Skeletal muscle tissue (tissue), 4 donors: ENCODE measurements at regions not wholly inside any gene's neighbourhood (a gene's known extent, or its start where the extent isn't known, plus 50 kb on each side); places are given as distances from the start of the nearest gene placed in this dataset. TPM values are rescaled to one million over a fixed set of nuclear protein-coding genes. Genes with fewer than 3 reads are reported as not detected.

Experiments
- H3K27ac ChIP-seq: one replicate; pipeline ENCODE4 v1.7.0; 2013; ENCODE audit warnings: mild to moderate bottlenecking, low read depth, low read length, inconsistent platforms
- H3K27me3 ChIP-seq, 3 donors: one replicate each; pipeline ENCODE4 v1.7.0; 2013; ENCODE audit warnings: low read length in 3 of 3; ENCODE audit not compliant: control insufficient read depth in 3 of 3, insufficient read depth in 3 of 3
- H3K36me3 ChIP-seq, 3 donors: one replicate each; pipeline ENCODE4 v1.7.0; 2013; ENCODE audit warnings: low read length in 3 of 3; ENCODE audit not compliant: control insufficient read depth in 3 of 3, insufficient read depth in 3 of 3
- H3K4me1 ChIP-seq, 3 donors: one replicate each; pipeline ENCODE4 v1.7.0; 2013; ENCODE audit warnings: low read length in 3 of 3, mild to moderate bottlenecking in 3 of 3; ENCODE audit not compliant: control insufficient read depth in 3 of 3, insufficient read depth in 3 of 3
- H3K4me3 ChIP-seq, 3 donors: one replicate each; pipeline ENCODE4 v1.7.0; 2013; ENCODE audit warnings: low read length in 3 of 3
- H3K9ac ChIP-seq, 3 donors: one replicate each; pipeline ENCODE4 v1.7.0; 2013; ENCODE audit warnings: low read length in 3 of 3, mild to moderate bottlenecking in 3 of 3, moderate library complexity in 2 of 3, low read depth in 1 of 3
- H3K9me3 ChIP-seq, 3 donors: one replicate each; pipeline ENCODE4 v1.7.0; 2013; ENCODE audit warnings: low read length in 3 of 3; ENCODE audit not compliant: control insufficient read depth in 3 of 3
- small RNA-seq: library from RNA; depleted of rRNA; stranded (forward); fragments of <200 nt; gene quantifications from one replicate; pipeline ENCODE3, GENCODE V24; 2014
- donor health status: Osteomylitis.

DNA sequence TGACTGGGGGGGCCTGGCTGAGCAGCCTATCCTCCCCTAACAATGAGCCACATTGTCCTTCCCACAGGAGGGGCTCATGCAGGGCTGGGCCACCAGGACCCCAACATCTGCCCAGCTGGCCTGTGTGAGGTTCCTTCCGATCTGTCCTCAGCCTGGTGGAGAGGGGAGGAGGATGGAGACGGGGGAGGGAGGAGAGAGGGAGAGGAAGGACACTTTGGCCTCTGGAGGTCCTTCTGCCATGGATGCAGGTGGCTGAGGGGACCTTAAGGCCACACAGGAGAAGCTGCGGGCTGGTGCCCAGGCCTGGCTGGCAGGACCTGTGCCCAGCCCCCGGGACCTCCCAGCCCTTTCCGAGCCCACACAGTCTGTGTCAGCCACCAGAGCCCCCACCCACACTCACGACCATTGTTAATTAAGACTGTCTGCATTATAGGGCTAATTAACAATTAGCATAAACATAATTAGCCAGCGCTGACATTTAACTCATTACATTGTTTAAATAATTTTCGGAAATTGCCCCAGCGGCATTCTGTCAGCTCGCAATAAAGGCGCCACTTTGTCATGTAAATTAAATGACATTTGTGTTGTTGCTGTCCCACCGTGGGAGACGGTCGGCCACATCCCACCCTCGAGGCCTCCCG lies 53.0 kb upstream of the NKX1-1 start:
- Histone ChIP-seq H3K27me3 (peaks cover 42 to 55% (median 50%) of the 10 kb centered on the region in 3 donors), H3K9ac (no peak overlapping the region), H3K9me3 (no peaks in the 10 kb centered on the region), H3K36me3 (no peaks in the 10 kb centered on the region), H3K4me3 (no peak overlapping the region), H3K27ac (no peak overlapping the region), H3K4me1 (no peaks in the 10 kb centered on the region)

DNA sequence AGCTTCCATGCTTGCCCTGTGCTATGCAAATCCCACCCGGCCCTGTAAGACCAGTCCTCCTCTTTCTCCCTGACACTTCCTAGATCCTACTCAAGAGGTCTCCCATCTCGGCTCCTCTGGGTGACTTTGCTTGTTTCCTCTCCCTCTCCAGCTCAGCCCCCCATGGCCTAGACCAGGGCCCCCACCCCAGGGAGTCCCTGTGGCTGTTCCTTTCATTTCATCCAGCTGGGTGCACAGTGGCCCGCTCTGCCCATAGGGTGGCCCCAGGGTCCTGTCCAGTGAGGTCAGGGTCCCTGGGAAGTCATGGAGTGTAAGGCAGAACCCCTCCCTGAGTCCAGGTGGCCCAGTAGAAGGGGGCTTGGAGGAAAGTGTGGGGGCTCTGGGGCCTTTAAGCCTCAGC lies 52.3 kb upstream of the NKX1-1 start:
- no peak overlapping the region for H3K4me3 ChIP-seq
- no peak overlapping the region for H3K9ac ChIP-seq
- H3K27me3 ChIP-seq, result peaks cover 42 to 52% (median 45%) of the 10 kb centered on the region in 3 donors
- H3K9me3 ChIP-seq, result no peaks in the 10 kb centered on the region
- no peaks in the 10 kb centered on the region for H3K4me1 ChIP-seq
- no peaks in the 10 kb centered on the region for H3K36me3 ChIP-seq
- H3K27ac ChIP-seq, result no peak overlapping the region

Small RNA genes lying in the stretch of these regions (small RNA-seq; reads per million reads assigned to genes)
- gene AC147067.2, result not detected
